ENCODE measurements at regions not wholly inside any gene's neighbourhood (a gene's known extent, or its start where the extent isn't known, plus 50 kb on each side); places are given as distances from the start of the nearest gene placed in this dataset.
"Not testable (repeated sequence)": the region's sequence is repeated elsewhere in the genome, so short reads cannot be mapped to it uniquely, and the experiment has no call there.

DNA sequence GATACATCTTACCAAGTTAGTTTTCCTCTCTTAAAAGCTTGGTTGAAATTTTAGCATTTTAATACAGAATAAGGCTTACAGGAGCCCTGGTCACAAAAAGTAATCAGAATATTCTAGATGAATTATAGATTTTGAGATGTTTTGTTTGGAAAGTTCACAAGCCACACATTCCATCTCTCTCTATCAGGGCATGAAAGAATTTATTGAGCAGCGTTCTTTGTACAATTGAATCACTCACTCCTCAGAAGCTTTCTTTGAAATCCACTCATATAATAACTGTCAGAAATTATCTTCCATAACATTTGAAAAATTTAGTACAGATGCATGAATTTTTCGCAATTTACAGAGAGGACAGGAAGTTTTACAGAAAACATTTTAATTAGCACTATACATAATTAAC, 938.6 kb upstream of the MDGA2 start:
- H3K36me3 Mint-ChIP-seq = peaks cover 10% of the 10 kb centered on the region
- no peak for DNase-seq (ENCODE audit: low spot score in 2 of 2, unreplicated experiment in 2 of 2)
- H3K9me3 Mint-ChIP-seq = peaks cover 27% of the 10 kb centered on the region
- H3K4me1 Mint-ChIP-seq = peaks cover 39% of the 10 kb centered on the region
- no peaks in the 10 kb centered on the region for H3K27me3 Mint-ChIP-seq (ENCODE audit: low read depth)
- TF ChIP-seq, protein P1, sequence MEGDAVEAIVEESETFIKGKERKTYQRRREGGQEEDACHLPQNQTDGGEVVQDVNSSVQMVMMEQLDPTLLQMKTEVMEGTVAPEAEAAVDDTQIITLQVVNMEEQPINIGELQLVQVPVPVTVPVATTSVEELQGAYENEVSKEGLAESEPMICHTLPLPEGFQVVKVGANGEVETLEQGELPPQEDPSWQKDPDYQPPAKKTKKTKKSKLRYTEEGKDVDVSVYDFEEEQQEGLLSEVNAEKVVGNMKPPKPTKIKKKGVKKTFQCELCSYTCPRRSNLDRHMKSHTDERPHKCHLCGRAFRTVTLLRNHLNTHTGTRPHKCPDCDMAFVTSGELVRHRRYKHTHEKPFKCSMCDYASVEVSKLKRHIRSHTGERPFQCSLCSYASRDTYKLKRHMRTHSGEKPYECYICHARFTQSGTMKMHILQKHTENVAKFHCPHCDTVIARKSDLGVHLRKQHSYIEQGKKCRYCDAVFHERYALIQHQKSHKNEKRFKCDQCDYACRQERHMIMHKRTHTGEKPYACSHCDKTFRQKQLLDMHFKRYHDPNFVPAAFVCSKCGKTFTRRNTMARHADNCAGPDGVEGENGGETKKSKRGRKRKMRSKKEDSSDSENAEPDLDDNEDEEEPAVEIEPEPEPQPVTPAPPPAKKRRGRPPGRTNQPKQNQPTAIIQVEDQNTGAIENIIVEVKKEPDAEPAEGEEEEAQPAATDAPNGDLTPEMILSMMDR (IDR thresholded peaks at IDR 0.05; ENCODE audit: unreplicated experiment) = no peak
- no peak overlapping the region for H3K4me3 Mint-ChIP-seq
- H3K27ac Mint-ChIP-seq = no peak overlapping the region

DNA sequence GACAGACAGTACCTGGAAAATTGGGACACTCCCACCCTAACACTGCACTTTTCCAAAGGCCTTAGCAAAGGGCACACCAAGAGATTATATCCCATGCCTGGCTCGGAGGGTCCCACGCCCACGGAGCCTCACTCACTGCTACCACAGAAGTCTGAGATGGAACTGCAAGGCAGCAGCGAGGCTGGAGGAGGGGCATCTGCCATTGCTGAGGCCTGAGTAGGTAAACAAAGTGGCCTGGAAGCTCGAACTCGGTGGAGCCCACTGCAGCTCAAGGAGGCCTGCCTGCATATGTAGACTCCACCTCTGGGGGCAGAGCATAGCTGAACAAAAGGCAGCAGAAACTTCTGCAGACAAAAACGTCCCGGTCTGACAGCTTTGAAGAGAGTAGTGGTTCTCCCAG, 931.6 kb upstream of the MDGA2 start:
- Mint-ChIP-seq H3K36me3 (peaks cover 14% of the 10 kb centered on the region), H3K9me3 (peaks cover 40% of the 10 kb centered on the region)
- not testable (repeated sequence) for H3K27ac Mint-ChIP-seq; H3K4me3 Mint-ChIP-seq; H3K27me3 Mint-ChIP-seq (ENCODE audit: low read depth); DNase-seq (ENCODE audit: low spot score in 2 of 2, unreplicated experiment in 2 of 2); H3K4me1 Mint-ChIP-seq

DNA sequence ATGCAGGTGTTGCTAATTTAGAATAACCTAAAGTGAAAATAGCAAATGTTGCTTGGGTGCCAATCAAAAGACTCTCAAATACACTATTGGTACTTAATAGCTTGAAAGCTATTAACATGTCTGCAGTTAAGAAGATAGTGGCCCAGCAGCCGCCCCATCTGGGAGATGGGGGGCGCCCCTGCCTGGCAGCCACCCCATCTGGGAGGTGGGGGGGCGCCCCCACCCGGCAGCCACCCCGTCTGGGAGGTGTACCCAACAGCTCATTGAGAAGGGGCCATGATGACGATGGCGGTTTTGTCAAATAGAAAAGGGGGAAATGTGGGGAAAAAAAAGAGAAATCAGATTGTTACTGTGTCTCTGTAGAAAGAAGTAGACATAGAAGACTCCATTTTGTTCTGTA, 923.1 kb upstream of the MDGA2 start:
- no peak overlapping the region for H3K4me3 Mint-ChIP-seq
- no peak overlapping the region for H3K27ac Mint-ChIP-seq
- peaks cover 4% of the 10 kb centered on the region for H3K9me3 Mint-ChIP-seq
- H3K36me3 Mint-ChIP-seq = no peaks in the 10 kb centered on the region
- TF ChIP-seq, protein P1 (IDR thresholded peaks at IDR 0.05; ENCODE audit: unreplicated experiment) = no peak
- H3K4me1 Mint-ChIP-seq = no peaks in the 10 kb centered on the region
- DNase-seq (ENCODE audit: low spot score in 2 of 2, unreplicated experiment in 2 of 2) = no peak
- H3K27me3 Mint-ChIP-seq (ENCODE audit: low read depth) = no peaks in the 10 kb centered on the region

- DNase-seq (ENCODE audit: low spot score in 2 of 2, unreplicated experiment in 2 of 2) = no peak
- Mint-ChIP-seq H3K27me3 (ENCODE audit: low read depth) (no peaks in the 10 kb centered on the region), H3K36me3 (no peaks in the 10 kb centered on the region), H3K27ac (no peak overlapping the region), H3K4me1 (no peaks in the 10 kb centered on the region), H3K9me3 (peaks cover 5% of the 10 kb centered on the region), H3K4me3 (no peak overlapping the region)
- TF ChIP-seq, protein P1 (IDR thresholded peaks at IDR 0.05; ENCODE audit: unreplicated experiment) = no peak
Measured at GRCh38 chr14:48586099-48586498, 910.7 kb upstream of the MDGA2 start.

DNA sequence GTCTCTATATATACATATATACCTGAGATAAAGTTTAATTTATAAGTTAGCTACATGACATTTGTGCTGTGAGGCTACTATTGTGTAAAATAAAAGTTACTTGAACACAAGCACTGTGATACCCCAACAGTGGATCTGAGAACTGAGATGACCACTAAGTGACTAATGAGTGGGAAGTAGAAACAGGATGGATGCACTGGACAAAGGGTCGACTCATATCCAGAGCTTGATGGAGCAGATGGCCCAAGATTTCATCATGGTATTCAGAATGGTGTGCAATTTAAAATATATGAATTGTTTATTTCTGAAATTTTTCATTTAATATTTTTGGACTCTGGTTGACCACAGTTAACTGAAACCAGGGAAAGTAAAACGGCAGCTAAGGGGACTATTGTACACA, 908.6 kb upstream of the MDGA2 start:
- H3K4me3 Mint-ChIP-seq = no peak overlapping the region
- no peaks in the 10 kb centered on the region for H3K9me3 Mint-ChIP-seq
- H3K27ac Mint-ChIP-seq = no peak overlapping the region
- DNase-seq (ENCODE audit: low spot score in 2 of 2, unreplicated experiment in 2 of 2) = no peak
- no peaks in the 10 kb centered on the region for H3K36me3 Mint-ChIP-seq
- TF ChIP-seq, protein P1 (IDR thresholded peaks at IDR 0.05; ENCODE audit: unreplicated experiment) = no peak
- H3K4me1 Mint-ChIP-seq = no peaks in the 10 kb centered on the region
- no peaks in the 10 kb centered on the region for H3K27me3 Mint-ChIP-seq (ENCODE audit: low read depth)

- Mint-ChIP-seq H3K9me3 (no peaks in the 10 kb centered on the region), H3K27ac (no peak overlapping the region), H3K36me3 (no peaks in the 10 kb centered on the region), H3K27me3 (ENCODE audit: low read depth) (no peaks in the 10 kb centered on the region), H3K4me3 (no peak overlapping the region), H3K4me1 (no peaks in the 10 kb centered on the region)
- TF ChIP-seq, protein P1 (IDR thresholded peaks at IDR 0.05; ENCODE audit: unreplicated experiment) = no peak
- DNase-seq (ENCODE audit: low spot score in 2 of 2, unreplicated experiment in 2 of 2) = no peak
Measured at GRCh38 chr14:48582938-48583337, 907.5 kb upstream of the MDGA2 start.
